Endothelial cell of hepatic sinusoid (primary cell): ENCODE measurements at regions not wholly inside any gene's neighbourhood (a gene's known extent, or its start where the extent isn't known, plus 50 kb on each side); places are given as distances from the start of the nearest gene placed in this dataset.
"Not testable (repeated sequence)": the region's sequence is repeated elsewhere in the genome, so short reads cannot be mapped to it uniquely, and the experiment has no call there.

Source experiments
- in situ Hi-C: cut with HindIII; loops from 2 replicates; pipeline ENCODE4 v1.10.0; 2017; ENCODE audit warnings: low sequenced_read_pairs

DNA sequence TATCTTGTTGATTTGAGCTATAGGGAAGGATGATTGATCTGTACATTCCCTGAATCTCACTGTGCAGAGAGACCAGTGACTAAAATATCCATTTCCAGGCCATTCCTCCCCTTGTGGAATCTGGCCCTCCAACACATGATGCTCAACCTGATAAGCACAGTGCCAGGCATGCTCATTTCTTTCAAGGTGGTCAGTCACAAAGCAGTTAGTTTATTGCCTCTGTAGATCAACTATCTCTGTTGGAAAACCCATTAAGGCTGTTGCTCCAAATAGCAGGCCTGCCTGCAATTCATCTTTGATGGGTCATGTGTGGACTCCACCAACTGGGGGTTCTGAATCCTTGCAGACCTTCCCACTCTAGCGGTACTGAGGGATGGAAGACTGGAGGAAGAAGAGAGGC, 168.6 kb upstream of the FOXK1 start:
- in situ Hi-C loops: no loop called here

DNA sequence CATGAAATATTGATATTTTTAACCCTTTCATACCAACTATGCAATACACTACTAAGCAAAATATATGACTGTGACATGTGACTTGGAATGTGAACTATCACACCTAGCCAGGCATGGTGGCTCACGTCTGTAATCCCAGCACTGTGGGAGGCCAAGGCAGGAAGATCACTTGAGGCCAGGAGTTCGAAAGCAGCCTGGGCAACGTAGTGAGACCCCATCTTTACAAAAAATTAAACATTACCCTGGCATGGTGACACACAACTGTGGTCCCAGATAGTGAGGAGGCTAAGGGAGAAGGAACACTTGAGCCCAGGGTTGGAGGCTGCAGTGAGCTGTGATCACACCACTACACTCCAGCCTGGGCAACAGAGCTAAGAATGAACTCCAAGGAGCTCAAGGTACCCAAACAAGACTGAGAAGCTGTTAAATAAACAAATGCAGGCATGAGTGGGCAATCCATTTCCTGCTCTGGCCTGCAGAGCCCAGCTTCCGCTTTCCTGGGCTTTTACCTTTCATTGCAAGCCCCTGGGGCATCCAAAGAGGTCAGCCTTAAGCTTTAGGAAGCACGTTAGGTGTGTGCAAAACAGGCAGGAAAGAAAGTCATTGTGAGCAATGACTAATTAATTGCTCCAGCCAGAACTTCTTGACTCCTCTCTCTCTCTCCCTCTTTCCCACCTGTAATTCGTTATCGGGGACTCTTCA, 162.1 kb upstream of the FOXK1 start:
- in situ Hi-C loops: no loop called here

DNA sequence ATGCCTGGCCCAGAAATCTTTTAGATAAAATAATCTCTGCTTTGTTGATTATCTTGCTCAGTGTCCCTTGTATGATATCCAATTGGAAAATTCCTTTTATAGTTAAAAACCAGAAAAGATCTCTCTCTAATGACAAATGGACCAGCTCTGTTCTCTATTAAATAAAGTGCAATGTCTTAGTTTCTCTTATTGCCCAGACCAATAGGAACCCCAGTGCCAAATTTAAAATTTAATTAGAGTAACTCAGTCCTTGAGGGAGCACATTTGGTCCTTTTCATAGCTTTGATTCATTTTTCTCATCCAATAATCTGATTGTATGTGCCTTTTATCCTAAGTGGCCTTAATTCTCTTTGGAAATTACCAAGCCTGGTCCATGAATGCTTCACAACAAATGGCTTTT, 158.9 kb upstream of the FOXK1 start:
- in situ Hi-C loops: no loop called here

DNA sequence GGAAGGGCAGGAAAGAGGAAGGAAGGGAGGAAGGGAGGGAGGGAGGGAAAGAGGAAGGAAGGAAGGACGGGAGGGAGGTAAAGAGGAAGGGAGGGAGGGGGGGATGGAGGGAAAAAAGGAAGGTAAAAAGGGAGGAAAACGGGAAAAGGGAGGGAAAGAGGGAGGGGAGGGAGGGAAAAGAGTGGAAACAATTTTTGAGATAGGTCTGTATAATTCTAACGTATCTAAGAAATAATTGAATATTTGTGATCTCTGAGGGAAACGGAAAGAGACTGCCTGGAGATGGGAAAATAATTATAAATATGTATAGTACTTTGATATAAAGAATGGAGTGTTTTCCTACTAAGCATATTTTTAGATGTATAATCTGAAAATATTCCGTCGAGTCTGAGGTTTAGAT, 158.2 kb upstream of the FOXK1 start:
- in situ Hi-C loops: no loop called here

DNA sequence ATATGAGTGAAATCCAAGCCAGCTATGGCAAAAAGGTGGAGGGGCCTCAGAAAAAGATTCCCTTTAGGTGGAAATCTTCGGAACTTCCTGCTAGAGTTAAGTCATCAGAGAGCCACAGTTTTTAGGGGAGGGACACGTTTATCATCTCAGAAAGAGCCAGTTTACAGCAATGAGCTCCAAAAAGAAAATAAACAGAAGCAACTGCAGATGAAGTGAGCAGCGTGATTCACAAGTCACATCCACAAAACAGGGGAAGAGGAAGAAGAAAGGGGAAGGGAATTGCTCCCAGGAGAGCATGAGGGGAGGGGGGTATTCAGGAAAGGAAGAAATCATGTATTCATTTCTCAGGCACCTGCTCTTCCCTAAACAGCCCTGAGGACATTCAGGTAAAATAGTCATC, 156.2 kb upstream of the FOXK1 start:
- in situ Hi-C loops: no loop called here

DNA sequence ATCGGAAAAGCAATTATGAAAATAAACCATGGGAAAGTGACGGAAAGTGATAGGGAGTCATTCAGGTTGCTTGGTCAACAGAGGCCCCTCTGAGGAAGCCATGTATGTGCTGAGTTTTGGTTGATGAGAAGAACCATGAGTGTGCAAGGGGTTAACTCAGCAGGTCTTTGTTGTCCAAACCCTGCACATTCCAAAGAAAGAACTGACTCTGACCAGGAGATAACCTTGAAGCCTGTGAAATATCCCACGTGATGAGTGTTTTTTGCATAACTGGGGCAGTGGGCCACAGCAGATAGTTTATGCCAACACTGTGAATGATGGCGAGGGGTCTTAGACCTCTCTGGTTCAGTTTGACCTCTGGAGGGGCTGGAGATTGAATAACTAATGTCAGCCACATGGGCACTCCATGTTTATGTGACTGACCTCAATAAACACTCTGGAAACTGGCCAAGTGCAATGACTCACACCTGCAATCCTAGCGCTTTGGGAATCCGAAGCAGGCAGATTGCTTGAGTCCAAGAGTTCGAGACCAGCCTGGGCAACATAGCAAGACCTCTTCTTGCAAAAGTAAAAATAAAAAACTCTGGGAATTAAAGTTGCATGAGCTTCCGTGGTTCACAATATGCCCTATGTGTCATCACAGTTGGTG, 154.0 kb upstream of the FOXK1 start:
- in situ Hi-C loops: no loop called here

DNA sequence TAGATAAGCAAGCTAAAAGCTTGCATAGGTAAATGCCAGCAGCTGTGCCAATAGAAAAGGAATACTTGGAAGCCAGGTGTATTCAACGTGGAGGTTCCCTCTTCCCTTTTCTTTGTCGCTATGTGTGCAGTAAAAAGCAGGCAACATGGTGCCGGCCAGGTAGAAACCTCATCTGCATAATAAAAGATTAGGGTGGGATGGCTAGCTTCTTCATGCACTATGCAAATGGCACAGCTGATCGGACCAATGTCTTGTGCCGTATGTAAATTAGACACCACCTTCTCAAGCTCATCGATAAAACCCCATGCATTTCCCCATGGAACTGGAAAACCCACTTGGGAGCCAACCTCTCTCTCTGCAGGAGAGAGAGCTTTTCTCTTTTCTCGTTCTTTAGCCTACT, 150.9 kb upstream of the FOXK1 start:
- in situ Hi-C loops: no loop called here

DNA sequence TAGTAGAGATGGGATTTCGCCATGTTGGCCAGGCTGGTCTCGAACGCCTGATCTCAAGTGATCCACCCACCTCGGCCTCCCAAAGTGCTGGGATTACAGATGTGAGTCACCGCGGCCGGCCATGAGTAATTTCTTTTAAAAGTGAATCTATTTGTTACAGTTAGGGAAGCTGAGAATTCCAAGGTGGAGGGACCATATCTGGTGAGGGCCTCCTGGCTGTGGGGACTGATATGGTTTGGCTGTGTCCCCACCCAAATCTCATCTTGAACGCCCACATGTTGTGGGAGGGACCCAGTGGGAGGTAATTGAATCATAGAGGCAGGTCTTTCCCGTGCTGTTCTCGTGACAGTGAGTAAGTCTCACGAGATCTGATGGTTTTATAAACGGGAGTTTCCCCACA, 148.8 kb upstream of the FOXK1 start:
- in situ Hi-C loops: not testable (repeated sequence)

DNA sequence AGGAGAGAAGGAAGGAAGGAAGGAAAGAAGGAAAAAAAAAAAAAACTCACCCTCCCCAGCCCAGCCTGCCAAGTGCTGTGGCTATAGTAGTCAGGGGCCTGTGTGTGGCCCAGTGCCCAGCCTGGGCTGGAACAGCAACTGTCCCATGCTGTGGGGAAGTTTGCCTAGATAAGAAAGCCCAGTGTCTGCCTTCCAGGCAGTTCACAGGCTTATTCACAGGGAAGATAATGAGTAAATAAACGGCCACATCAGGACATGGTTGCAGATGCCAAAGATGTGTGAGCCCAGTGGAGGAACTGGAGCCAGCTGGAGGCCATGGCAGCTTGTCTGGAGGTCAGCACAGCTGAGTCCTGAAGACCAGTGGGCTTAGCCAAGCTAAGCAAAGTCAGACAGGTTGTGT, 132.4 kb upstream of the FOXK1 start:
- in situ Hi-C loops: no loop called here

DNA sequence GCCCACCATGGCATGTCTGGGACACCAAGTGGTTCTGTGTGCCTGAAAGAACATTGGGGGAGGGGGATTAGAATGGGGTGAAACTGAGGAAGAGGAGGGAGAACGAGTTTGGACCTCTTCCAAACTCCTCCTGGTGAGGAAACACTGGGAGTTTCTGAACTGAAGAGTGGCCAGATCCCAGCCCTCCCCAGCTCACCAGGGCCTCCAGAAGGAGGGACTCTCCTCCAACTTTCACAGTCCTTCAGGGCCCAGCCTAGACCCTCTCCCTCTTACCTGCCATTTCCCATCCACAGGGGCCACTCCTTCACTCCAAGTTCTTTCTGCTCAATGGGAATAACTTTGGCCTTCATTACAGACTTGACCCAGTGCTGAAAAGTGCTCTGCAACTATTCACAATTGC, 132.0 kb upstream of the FOXK1 start:
- in situ Hi-C loops: no loop called here

DNA sequence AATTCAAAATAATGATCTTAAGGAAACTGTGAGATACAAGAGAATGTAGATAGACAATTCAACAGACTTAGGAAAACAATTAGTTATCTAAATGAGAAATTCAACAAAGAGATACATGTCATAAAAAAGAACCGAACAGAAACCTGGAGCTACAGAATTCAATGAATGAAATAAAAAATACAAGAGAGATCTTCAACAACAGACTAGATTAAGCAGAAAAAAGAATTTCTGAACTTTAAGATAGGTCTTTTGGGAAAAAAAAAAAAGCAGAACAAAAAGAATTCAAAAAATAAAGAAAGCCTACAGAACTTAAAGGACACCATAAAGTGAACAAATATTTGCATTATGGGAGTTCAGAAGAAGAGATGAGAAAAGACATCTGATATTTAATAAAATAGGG, 129.1 kb upstream of the FOXK1 start:
- in situ Hi-C loops: no loop called here

DNA sequence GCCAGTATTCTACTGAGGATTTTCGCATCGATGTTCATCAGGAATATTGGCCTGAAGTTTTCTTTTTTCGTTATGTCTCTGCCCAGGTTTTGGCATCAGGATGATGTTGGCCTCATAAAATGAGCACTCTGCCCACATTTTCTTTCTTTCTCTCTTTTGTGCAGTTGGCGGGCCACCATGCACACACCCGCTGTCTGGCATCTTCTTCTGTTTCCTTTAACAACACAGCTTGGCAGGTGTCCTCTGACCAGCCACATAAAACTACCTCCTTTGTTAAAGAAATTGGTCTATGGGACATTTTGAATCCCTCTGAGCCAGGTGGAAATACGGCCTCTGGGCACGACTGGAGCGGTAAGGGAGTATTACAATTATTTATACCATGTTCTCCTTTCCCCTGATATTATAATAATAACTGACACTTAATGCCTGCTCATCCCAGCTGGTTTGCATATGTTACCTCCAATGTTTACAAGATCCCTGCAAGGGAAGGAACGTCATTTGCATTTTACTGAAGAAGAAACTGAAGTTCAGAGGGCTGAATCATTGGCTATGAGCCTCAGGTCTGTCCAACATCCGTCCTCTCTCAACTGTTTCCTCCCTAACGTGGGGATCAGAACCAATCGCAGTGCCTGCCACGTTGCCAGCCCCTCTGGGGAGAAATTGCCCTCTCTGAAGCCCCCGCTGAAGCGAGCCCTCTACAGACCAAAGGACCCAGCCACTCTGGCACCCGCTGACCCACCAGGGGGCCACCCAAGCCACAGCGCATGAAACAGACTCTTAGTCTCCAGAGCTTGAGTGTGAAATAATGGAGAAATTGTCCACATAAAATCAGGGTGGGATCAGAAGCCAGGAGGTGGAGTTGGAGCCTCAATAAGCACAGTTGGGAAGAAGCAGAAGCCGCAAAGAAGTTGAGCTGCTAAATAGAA, 125.0 kb upstream of the FOXK1 start:
- in situ Hi-C loops: no loop called here

DNA sequence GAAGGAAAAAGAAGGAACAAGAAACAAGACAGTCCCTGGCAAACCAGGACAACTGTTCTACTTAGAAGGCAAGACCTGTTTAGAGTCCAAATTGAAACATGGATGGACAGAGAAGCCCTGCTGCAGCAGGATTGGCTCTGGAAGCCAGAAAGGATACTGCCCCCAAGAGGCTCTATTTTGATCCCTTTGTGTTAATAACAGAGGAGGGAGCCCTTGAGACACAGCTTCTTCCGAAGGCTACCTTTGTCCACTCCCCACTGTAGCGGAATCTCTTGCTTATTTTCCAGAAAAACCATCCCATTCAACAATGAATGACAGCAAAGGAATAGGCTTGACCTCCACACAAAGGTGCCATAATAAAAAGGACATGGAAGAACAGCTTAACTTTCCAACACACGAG, 120.3 kb upstream of the FOXK1 start:
- in situ Hi-C loops: no loop called here

DNA sequence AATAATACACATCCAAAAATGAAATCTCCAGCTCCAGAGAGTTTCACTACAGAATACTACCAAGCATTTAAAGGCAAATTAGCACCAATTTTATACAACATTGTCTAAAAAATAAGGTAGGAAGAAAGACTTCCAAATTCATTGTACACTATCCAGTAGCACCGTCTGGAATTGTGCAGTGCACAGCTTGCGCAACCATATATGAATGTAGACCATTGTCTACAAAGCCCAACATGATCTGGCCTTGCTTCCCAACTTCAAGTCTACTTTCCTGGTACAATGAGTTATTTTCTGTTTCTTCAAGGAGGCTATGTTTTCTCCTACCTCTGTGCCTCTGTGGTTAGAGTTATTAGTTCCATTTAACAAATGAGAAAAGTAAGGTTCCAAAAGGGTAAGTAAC, 115.4 kb upstream of the FOXK1 start:
- in situ Hi-C loops: no loop called here

DNA sequence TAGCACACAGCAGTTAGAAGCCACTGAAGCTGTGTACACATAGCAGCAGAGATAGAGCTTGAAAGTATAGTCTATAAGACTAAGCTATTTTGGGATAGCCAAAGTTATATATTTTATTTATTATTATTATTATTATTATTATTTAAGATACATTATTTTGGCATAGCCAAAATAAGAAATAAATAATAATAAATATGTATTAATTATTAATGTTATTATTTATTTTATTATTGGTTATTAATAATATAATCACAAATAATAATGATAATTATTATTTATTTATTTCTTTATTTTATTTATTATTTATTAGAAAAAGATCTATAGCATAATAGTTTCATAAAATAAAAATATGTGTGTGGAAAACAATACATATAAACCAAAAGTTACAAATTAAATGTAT, 107.2 kb upstream of the FOXK1 start:
- in situ Hi-C loops: no loop called here

DNA sequence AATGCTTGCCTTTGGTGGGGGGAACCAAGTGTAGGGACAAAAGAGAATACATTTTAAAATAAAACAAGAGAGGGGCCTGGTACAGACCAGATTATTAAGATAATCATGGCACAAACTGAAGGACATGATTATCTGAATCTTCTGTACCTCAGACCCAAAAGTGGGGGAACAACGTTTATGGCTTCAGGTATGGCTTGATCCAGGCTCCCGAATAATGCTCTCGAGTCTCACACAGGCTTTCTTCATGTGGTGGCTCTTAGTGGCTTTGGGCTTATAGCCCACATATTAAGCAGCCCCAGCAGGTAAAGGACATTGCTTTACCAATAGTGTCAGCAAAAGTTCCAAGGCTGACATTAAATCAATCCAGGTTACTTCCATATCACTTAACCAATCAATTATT, 106.8 kb upstream of the FOXK1 start:
- in situ Hi-C loops: no loop called here

DNA sequence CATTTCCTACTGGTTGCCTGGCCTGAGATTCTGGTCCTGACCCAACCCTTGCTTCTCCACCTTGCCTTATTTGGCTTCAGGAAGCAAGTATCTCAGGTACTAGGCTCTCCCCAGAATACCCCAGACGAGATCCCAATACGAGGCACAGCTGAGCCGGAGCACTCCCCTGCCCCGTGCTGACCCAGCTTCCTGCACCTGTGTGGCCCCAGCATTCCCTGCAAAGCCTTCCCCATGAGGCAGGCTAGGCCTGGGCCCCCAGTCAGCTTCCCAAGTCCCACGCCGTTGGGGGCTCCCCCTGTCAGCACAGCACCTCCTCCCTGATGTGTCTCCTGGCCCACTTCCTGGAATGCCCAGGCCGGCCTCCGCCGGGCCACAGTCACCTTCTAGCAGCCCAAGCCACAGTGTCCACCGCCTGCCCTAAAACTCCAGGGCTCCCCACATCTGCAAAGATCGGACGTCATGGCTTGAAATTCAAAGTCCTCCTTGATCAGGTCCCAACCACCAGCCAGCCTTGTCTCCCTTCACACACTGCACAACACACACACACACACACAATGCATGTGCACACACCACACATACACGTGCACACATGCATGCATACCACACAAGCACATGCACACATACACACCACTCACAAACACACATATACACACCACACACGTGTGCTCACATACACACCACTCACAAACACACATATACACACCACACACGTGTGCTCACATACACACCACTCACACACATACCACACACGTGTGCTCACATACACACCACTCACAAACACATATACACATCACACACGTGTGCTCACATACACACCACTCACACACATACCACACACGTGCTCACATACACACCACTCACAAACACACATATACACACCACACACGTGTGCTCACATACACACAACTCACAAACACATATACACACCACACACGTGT, 78.9 kb upstream of the FOXK1 start:
- in situ Hi-C loops: loop anchor here (25.0 kb wide), 1 partner anchor 134 kb away; no protein-coding TSS in a partner anchor

DNA sequence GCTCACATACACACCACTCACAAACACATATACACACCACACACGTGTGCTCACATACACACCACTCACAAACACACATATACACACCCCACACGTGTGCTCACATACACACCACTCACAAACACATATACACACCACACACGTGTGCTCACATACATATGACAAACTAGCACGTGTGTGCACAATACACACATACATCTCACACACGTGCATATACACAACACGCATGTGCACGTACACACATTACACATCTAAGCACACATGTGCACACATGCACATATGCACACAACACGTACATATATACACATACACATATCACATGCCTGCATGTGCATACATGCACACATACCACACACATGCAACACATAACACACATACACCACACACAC, 78.3 kb upstream of the FOXK1 start:
- in situ Hi-C loops: loop anchor here (25.0 kb wide), 1 partner anchor 133 kb away; no protein-coding TSS in a partner anchor

DNA sequence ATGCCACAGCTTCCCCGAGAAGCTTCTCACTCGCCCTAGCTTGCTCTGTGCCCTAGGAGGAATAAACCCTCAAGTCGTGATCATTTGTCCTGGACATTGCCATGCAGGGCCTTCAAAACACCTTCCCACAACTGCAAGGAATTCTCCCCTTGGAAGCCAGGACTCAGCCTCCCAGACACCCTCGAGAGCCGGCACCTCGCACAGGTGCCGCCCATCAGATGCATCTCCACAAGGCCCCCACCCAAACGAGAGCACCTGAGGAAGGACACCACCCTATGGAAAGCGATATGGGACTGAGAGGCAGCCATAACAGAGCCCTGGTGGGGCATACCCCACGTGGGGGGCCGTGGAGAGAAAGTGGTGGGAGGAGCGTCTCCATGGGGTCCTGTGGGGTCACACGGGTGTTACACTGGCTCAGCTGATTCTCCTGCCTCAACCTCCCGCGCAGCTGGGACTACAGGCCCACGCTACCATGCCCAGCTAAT, 77.6 kb upstream of the FOXK1 start:
- in situ Hi-C loops: loop anchor here (25.0 kb wide), 1 partner anchor 133 kb away; no protein-coding TSS in a partner anchor

DNA sequence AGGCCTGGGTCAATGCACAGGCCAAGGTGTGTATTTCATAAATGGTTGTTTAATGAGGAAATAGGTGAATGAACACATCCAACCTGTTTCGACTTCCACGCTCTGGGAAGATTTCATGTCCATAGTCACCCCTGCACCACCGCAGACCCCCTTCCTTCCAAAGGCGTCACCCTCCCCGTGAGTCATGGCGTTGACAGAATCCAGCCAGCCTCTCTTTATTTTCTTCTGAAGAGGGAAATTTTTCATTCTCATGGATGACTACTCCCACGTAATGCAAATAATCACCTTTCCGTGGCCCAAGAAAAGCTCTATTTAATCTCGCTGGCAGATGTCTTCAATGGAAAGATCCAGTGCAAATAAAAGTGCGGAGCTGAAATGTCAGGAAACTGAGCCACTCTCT, 75.3 kb upstream of the FOXK1 start:
- in situ Hi-C loops: loop anchor here (25.0 kb wide), 1 partner anchor 131 kb away; no protein-coding TSS in a partner anchor
